A549 (cell line): ENCODE measurements at regions not wholly inside any gene's neighbourhood (a gene's known extent, or its start where the extent isn't known, plus 50 kb on each side); places are given as distances from the start of the nearest gene placed in this dataset.

Experiments
- ESRRA ChIP-seq: fragments of 150-350 bp; IDR thresholded peaks from 2 replicates; pipeline ENCODE4 v1.6.1; 2014; ENCODE audit warnings: mild to moderate bottlenecking, low read length, borderline replicate concordance
- TF ChIP-seq, protein P1 (sequence below): fragments of >200 bp; sonication (Bioruptor Twin); formaldehyde crosslinking; IDR thresholded peaks from 3 replicates; pipeline ENCODE4 v1.6.1; 2016

DNA sequence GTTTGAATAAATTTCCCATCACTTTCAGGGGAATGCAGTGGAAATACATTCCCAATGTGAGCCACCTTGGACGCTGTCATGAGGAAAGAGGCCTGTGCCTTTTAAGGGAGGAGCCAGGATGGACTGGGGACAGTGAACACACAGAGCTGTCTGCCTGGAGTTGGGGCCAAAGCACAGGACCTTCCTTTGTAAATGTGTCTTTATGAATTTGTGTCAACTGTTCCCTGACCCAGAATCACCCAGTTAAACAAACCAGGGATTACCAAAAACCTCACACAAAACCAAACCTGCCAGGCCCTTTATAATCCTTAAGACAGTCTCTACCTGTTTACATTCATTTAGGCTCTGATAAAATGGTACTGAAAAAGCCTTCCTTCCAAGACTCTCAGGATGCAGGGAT, 513.7 kb downstream of the MAFB start:
- no peak for TF ChIP-seq ESRRA
- TF ChIP-seq, protein P1, sequence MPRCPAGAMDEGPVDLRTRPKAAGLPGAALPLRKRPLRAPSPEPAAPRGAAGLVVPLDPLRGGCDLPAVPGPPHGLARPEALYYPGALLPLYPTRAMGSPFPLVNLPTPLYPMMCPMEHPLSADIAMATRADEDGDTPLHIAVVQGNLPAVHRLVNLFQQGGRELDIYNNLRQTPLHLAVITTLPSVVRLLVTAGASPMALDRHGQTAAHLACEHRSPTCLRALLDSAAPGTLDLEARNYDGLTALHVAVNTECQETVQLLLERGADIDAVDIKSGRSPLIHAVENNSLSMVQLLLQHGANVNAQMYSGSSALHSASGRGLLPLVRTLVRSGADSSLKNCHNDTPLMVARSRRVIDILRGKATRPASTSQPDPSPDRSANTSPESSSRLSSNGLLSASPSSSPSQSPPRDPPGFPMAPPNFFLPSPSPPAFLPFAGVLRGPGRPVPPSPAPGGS, result no peak
